ENCODE measurements at regions not wholly inside any gene's neighbourhood (a gene's known extent, or its start where the extent isn't known, plus 50 kb on each side); places are given as distances from the start of the nearest gene placed in this dataset.

GRCh38 chr1:209421978-209422680, 161.4 kb upstream of the CAMK1G start:
- no peak for DNase-seq

GRCh38 chr1:209425959-209426358, 157.6 kb upstream of the CAMK1G start:
- no peak for DNase-seq

- no peak for DNase-seq
Observed at GRCh38 chr1:209427277-209427676, 156.2 kb upstream of the CAMK1G start.

- DNase-seq, result no peak
Observed at GRCh38 chr1:209427811-209428210, 155.7 kb upstream of the CAMK1G start.

GRCh38 chr1:209428241-209428921, 155.1 kb upstream of the CAMK1G start:
- DNase-seq, result no peak

GRCh38 chr1:209429611-209430010, 153.9 kb upstream of the CAMK1G start:
- DNase-seq, result no peak

- DNase-seq, result no peak
Observed at GRCh38 chr1:209430107-209430506, 153.4 kb upstream of the CAMK1G start.

- no peak for DNase-seq
Observed at GRCh38 chr1:209430821-209431259, 152.7 kb upstream of the CAMK1G start.

- no peak for DNase-seq
Observed at GRCh38 chr1:209431402-209431801, 152.1 kb upstream of the CAMK1G start.

- DNase-seq, result no peak
Observed at GRCh38 chr1:209431813-209432442, 151.6 kb upstream of the CAMK1G start.

GRCh38 chr1:209432443-209432825, 151.1 kb upstream of the CAMK1G start:
- no peak for DNase-seq

GRCh38 chr1:209433649-209434031, 149.9 kb upstream of the CAMK1G start:
- no peak for DNase-seq

GRCh38 chr1:209434066-209434465, 149.4 kb upstream of the CAMK1G start:
- no peak for DNase-seq

- DNase-seq, result no peak
Observed at GRCh38 chr1:209434631-209435217, 148.8 kb upstream of the CAMK1G start.

- DNase-seq, result peak; percentile 6
Observed at GRCh38 chr1:209435654-209436566, 147.6 kb upstream of the CAMK1G start.

GRCh38 chr1:209439828-209440227, 143.7 kb upstream of the CAMK1G start:
- DNase-seq, result no peak

GRCh38 chr1:209443361-209443931, 140.1 kb upstream of the CAMK1G start:
- DNase-seq, result no peak

GRCh38 chr1:209443975-209444651, 139.4 kb upstream of the CAMK1G start:
- DNase-seq, result no peak

GRCh38 chr1:209444961-209445360, 138.6 kb upstream of the CAMK1G start:
- DNase-seq, result no peak

- DNase-seq, result no peak
Observed at GRCh38 chr1:209445576-209445975, 137.9 kb upstream of the CAMK1G start.

- no peak for DNase-seq
Observed at GRCh38 chr1:209446356-209446755, 137.2 kb upstream of the CAMK1G start.
